OCI-LY3 (cell line): ENCODE measurements at regions not wholly inside any gene's neighbourhood (a gene's known extent, or its start where the extent isn't known, plus 50 kb on each side); places are given as distances from the start of the nearest gene placed in this dataset.

Source experiments
- CTCF ChIP-seq: fragments of 200-600, 300-600 bp; sonication (generic); IDR thresholded peaks from 2 replicates; pipeline ENCODE4 v1.5.1; 2014; ENCODE audit warnings: antibody characterized with exemption, low read length, low read depth
- EZH2phosphoT487 ChIP-seq: fragments of 200-600 bp; shearing (Covaris generic); IDR thresholded peaks from 2 replicates; pipeline ENCODE4 v1.6.1; 2018; ENCODE audit warnings: antibody characterized with exemption, mixed run types, low read depth

- no peak for TF ChIP-seq CTCF
- no peak for TF ChIP-seq EZH2phosphoT487
These were observed 79.8 kb upstream of the SCAF8 start for GRCh38 chr6:154653385-154653784.
